ENCODE measurements at regions not wholly inside any gene's neighbourhood (a gene's known extent, or its start where the extent isn't known, plus 50 kb on each side); places are given as distances from the start of the nearest gene placed in this dataset.
"Not testable (repeated sequence)": the region's sequence is repeated elsewhere in the genome, so short reads cannot be mapped to it uniquely, and the experiment has no call there.

- no peaks in the 10 kb centered on the region for H3K36me3 ChIP-seq
- no peaks in the 10 kb centered on the region for H3K27me3 ChIP-seq
- 77 to 83% (median 81%) methylated on average over 2 of the region's 2 CpGs for WGBS, 3 donors
- no peaks in the 10 kb centered on the region for H3K4me1 ChIP-seq (ENCODE audit: insufficient read depth)
- no peaks in the 10 kb centered on the region for H3K9me3 ChIP-seq
- intact Hi-C loops (cut with DNase I) = no loop called here
- DNase-seq = no peak
- no peak overlapping the region for H3K4me3 ChIP-seq
- no peak overlapping the region for H3K27ac ChIP-seq
- TF ChIP-seq POLR2A (IDR thresholded peaks at IDR 0.05) (no peak), EP300 (IDR thresholded peaks at IDR 0.05) (no peak), CTCF (IDR thresholded peaks at IDR 0.05) (no peak)
These were observed 294.0 kb upstream of the MIR17HG start for GRCh38 chr13:91053318-91054065.

DNA sequence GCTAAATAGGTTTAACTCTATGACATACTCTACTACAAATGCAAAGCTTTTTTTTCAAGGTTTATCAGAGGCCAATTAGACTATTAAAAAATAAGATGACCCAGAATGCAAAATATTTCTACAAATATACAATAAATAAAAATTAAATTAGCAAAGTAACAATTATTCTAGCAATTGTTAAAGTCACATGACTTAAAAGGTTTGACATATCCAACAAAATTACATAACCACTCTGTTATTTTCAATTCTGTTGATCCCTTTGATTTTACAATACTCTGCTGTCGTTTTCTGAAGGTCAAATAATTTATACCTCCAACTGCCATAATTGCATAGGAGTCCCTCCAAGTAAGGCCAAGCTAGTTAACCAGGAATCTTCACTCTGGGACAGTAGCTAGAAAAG, 292.6 kb upstream of the MIR17HG start:
- intact Hi-C loops (cut with DNase I) = no loop called here
- Histone ChIP-seq H3K36me3 (no peaks in the 10 kb centered on the region), H3K27ac (no peak overlapping the region), H3K9me3 (no peaks in the 10 kb centered on the region), H3K27me3 (no peaks in the 10 kb centered on the region), H3K4me3 (no peak overlapping the region), H3K4me1 (ENCODE audit: insufficient read depth) (no peaks in the 10 kb centered on the region)
- WGBS, 3 donors = 40 to 57% (median 43%) methylated on average over 1 of the region's 1 CpG
- DNase-seq = no peak
- TF ChIP-seq EP300 (IDR thresholded peaks at IDR 0.05) = no peak
- no peak for TF ChIP-seq CTCF (IDR thresholded peaks at IDR 0.05)
- TF ChIP-seq POLR2A (IDR thresholded peaks at IDR 0.05) = no peak

DNA sequence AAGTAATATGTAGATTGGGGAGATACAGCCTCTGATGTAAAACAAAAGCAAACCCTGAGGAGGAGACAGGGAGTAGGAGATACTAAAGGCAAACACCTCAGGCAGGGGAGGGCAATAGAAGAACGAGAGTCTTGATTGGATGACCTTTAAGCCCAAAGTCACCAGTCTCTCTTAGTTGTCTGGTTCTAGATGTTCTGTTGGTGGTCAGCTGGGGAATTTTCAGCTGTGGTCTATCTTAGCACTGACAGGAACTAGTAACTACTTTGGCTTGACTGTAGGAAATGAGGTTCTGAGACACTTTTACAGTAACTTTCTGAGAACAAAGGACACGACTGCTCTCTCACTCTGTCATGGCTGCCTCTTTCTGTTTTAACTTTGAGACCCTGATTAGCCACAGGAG, 290.7 kb upstream of the MIR17HG start:
- no peak for DNase-seq
- intact Hi-C loops (cut with DNase I) = no loop called here
- Histone ChIP-seq H3K4me3 (no peak overlapping the region), H3K4me1 (ENCODE audit: insufficient read depth) (no peaks in the 10 kb centered on the region), H3K9me3 (no peaks in the 10 kb centered on the region), H3K27me3 (no peaks in the 10 kb centered on the region), H3K27ac (no peak overlapping the region), H3K36me3 (no peaks in the 10 kb centered on the region)
- WGBS, 3 donors = 41 to 79% (median 77%) methylated on average over 2 of the region's 2 CpGs
- no peak for TF ChIP-seq EP300 (IDR thresholded peaks at IDR 0.05)
- no peak for TF ChIP-seq CTCF (IDR thresholded peaks at IDR 0.05)
- TF ChIP-seq POLR2A (IDR thresholded peaks at IDR 0.05) = no peak

DNA sequence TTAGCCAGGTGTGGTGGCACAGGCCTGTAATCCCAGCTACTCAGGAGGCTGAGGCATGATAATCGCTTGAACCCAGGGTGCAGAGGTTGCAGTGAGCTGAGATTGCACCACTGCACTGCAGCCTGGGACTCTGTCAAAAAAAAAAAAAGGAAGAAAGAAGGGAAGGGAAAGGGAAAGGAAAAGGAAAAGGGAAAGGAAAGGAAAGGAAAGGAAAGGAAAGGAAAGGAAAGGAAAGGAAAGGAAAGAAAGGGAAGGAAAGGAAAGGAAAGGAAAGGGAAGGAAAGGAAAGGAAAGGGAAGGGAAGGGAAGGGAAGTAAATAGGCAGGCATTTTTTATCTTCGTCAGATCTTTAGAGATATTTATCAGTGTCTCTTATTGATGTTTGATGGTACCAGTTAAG, 290.0 kb upstream of the MIR17HG start:
- H3K4me1 ChIP-seq (ENCODE audit: insufficient read depth); H3K27ac ChIP-seq; H3K36me3 ChIP-seq; H3K4me3 ChIP-seq; DNase-seq; H3K27me3 ChIP-seq; H3K9me3 ChIP-seq; intact Hi-C loops (cut with DNase I): not testable (repeated sequence)
- 88 to 95% (median 92%) methylated on average over 2 of the region's 2 CpGs for WGBS, 3 donors

DNA sequence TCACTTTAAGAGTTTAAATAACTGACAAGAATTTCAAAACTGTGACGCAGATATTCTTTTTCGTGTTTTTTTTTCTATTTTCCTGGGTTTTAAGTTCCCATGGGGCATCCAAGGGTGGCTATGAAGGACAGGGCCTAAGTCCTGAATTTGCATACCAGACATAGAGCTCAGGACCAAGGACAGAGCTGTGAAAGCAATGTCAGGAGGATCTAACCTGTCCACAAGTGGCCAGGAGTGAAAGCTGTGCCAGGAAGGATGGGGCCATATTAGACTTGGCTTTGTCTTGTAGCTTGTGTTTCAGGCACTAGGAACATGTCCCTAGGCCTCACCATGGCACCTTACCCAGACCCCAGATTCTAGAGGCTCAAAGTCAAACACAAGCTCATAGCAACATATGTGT, 289.4 kb upstream of the MIR17HG start:
- WGBS, 3 donors = 88 to 92% (median 90%) methylated on average over 2 of the region's 2 CpGs
- DNase-seq = no peak
- no peaks in the 10 kb centered on the region for H3K36me3 ChIP-seq
- intact Hi-C loops (cut with DNase I) = no loop called here
- H3K9me3 ChIP-seq = no peaks in the 10 kb centered on the region
- H3K4me1 ChIP-seq (ENCODE audit: insufficient read depth) = no peaks in the 10 kb centered on the region
- no peaks in the 10 kb centered on the region for H3K27me3 ChIP-seq
- no peak for TF ChIP-seq EP300 (IDR thresholded peaks at IDR 0.05)
- no peak for TF ChIP-seq POLR2A (IDR thresholded peaks at IDR 0.05)
- no peak for TF ChIP-seq CTCF (IDR thresholded peaks at IDR 0.05)
- no peak overlapping the region for H3K4me3 ChIP-seq
- H3K27ac ChIP-seq = no peak overlapping the region

Measured in ovary (tissue), 7 donors.